K562 (cell line): ENCODE measurements at regions not wholly inside any gene's neighbourhood (a gene's known extent, or its start where the extent isn't known, plus 50 kb on each side); places are given as distances from the start of the nearest gene placed in this dataset.

ENCODE experiments used
- CTCF ChIP-seq, 3 experiments: IDR thresholded peaks in 2 of 3; conservative IDR thresholded peaks in 1 of 3; 2 replicates each; pipeline ENCODE4 v1.5.1; 2011 to 2012; ENCODE audit warnings: low read length in 3 of 3, mild to moderate bottlenecking in 3 of 3, control low read depth in 2 of 3, improper control_type of control experiment in 1 of 3, inconsistent platforms in 1 of 3, low read depth in 1 of 3, mixed read lengths in 1 of 3, moderate library complexity in 1 of 3; ENCODE audit not compliant: insufficient read depth in 2 of 3
- EP300 ChIP-seq: IDR thresholded peaks from 2 replicates; pipeline ENCODE4 v1.6.1; 2012; ENCODE audit warnings: low read length, improper control_type of control experiment
- GABPA ChIP-seq: fragments of 200-800 bp; sonication (Bioruptor generic); conservative IDR thresholded peaks from 2 replicates; pipeline ENCODE4 v1.6.1; 2016; ENCODE audit warnings: low read depth, missing genetic modification characterization, missing compliant biosample characterization
- POLR2A ChIP-seq: fragments of 450-650 bp; conservative IDR thresholded peaks from 2 replicates; pipeline ENCODE4 v1.6.1; 2016
- POLR2AphosphoS5 ChIP-seq: IDR thresholded peaks from 2 replicates; pipeline ENCODE4 v1.6.1; 2011; ENCODE audit warnings: mild to moderate bottlenecking, low read depth, low read length, moderate library complexity; ENCODE audit not compliant: control insufficient read depth, insufficient read depth
- SMARCA5 ChIP-seq: fragments of 450-650 bp; IDR thresholded peaks from 2 replicates; pipeline ENCODE4 v1.6.1; 2016
- UBTF ChIP-seq, 2 experiments: IDR thresholded peaks; 2 replicates each; pipeline ENCODE4 v1.6.1; 2012; ENCODE audit warnings: improper control_type of control experiment in 2 of 2, low read depth in 2 of 2, low read length in 2 of 2, borderline replicate concordance in 1 of 2

GRCh38 chr7:24475166-24475961, 97.9 kb upstream of the PALS2 start:
- TF ChIP-seq EP300 (no peak), UBTF (IDR thresholded peaks at IDR 0.05; ENCODE audit: borderline replicate concordance in 1 of 2, low read depth in 2 of 2, low read length in 2 of 2) (no peak), POLR2AphosphoS5 (no peak), GABPA (tag) (no peak), POLR2A (no peak), CTCF (IDR thresholded peaks at IDR 0.05 in 2 of 3, conservative IDR thresholded peaks at IDR 0.05 in 1 of 3; ENCODE audit: insufficient read depth in 2 of 3, low read depth in 1 of 3, low read length in 3 of 3) (no peak), SMARCA5 (no peak)
